NCI-H1092 treated with DMSO at 0.1 percent for 48 hours (cell line): ENCODE measurements at regions not wholly inside any gene's neighbourhood (a gene's known extent, or its start where the extent isn't known, plus 50 kb on each side); places are given as distances from the start of the nearest gene placed in this dataset.

Source experiments
- DNase-seq: peaks from one replicate; lab custom pipeline; 2025; lab: John Stamatoyannopoulos, UW

DNA sequence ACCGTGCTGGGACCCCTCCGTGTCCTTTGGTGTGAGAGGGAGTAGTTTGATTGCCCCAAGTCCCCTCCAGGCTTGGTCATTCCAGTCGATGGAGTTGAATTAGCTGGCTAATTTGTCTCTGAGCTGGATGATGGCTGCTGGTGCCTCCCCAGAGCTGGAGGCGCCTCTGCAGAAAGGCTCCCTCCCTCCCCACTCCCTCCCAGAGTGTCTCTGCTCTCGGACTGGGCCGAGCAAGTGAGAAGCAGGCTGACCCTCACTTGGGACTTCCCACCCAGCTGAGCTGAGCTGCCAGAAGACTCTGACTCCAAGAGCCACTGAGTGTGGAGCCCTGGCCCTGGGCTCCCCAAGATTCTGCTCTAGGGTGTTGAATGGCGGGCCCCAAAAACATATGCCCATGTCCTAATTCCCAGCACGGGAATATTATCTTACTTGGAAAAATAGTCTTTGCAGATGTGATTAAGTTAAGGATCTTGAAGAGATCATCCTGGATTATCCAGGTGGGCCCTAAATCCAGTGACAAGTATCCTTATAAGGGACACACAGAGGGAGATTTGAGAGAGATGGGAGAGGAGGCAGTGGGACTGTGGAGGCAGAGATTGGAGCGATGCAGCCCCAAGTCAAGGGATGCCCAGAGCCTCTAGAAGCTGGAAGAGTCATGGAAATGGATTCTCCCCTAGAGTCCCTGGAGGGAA lies 60.7 kb upstream of the TLE3 start:
- DNase-seq: no peak

GRCh38 chr15:70156671-70157271 lies 59.1 kb upstream of the TLE3 start:
- peak; percentile 58 for DNase-seq

GRCh38 chr15:70154718-70155347 lies 57.1 kb upstream of the TLE3 start:
- no peak for DNase-seq

- no peak for DNase-seq
These were observed 56.4 kb upstream of the TLE3 start for GRCh38 chr15:70153921-70154717.

DNA sequence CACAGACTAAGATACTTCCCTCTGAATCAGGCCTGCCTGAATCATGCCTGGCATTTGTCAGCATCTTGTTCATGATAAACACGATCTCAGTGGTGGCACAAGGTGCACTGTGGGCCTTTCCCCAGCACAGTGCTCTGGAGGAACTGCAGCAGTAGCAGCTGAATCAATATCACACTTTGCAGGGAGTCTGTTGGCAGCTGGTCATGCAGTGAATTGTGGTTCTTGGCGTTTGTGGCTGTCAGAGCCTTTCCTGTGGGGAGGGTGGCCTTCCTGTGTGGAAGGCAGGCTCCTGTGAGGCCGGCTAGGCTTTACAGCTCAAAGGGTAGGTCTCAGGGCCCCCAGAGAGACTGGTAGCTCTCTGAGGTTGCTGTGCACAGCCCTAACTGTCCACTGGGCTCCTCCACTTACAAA lies 54.4 kb upstream of the TLE3 start:
- DNase-seq: peak; percentile 78

DNA sequence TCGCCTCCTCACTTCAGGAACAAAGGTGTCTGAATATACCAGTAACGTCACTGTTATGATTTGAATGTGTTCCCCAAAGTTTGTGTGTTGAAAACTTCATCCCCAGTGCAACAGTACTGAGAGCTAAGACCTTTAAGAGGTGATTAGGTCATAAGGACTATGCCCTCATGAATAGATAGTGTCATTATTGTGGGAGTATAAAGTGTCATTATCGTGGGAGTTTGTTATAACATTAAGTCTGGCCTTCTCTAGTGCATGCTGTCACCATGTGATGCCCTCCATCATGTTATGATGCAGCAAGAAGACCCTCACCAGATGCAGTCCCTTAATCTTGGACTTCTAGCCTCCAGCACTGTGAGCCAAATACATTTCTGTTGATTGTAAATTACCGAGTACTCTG lies 53.7 kb upstream of the TLE3 start:
- no peak for DNase-seq

DNA sequence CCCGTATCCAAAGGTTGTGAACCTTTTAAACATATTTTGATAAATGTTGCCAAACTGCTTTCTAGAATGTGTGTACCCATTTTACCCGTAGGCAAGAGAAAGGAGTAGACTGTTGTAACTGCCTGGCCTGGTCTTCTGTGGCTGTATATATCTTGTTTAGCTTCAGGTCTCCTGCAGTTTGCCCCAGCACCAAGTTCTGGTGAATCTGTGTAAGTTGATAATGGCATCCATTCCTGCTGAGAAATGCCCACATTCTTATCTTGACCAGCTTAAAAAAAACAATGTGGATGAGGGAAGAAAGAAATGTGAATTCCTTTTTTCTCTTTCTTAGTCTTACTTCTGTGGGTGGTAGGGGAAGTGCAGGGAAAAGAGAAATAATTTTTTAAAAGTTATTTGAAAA lies 53.3 kb upstream of the TLE3 start:
- DNase-seq: no peak

DNA sequence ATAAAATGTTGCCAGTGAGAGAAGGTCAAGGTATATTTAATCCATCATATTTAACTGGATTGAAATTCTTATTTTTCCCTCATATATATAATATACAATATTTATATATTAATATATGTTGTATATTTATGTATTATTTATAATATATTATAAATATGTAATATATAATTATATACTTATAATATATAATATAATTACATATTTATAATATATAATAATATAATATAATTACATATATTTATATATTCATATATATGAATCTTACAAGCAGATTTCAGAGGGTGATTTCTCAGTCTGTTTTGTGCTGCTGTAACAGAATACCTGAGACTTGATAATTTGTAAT lies 52.7 kb upstream of the TLE3 start:
- no peak for DNase-seq

DNA sequence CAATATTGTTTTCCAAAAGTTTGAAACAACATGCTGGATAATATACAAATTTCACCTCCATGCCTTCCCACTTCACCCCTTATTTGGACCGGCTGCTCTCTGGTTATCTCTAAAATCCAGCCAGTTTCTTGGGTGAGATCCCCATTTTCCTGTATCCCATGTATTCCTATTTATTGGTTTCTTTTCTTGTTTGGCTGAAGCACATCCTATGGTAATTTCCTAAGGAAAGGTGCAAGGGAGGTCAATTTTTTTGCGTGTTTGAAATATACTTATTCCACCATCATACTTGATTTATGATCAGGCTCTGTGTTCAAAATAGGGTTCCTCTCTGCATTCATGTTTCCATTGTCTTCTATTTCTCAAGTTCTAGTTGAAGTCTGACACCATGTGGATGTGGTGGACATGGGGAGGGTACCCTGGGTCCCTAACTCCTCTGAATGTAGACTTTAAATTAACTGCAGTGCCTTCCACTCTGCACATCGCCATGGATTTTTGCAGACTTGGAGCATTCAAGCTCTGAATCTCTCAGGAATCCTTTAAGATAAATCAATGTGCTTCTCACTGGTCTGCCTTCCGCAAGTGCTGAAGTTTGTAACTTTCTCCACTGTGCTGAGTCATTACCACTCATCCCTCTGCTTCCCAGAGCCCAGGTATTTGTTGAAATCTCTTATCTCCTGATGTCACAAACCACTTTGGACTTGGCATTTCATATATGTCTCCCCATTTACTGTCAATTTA lies 52.1 kb upstream of the TLE3 start:
- DNase-seq: no peak

DNA sequence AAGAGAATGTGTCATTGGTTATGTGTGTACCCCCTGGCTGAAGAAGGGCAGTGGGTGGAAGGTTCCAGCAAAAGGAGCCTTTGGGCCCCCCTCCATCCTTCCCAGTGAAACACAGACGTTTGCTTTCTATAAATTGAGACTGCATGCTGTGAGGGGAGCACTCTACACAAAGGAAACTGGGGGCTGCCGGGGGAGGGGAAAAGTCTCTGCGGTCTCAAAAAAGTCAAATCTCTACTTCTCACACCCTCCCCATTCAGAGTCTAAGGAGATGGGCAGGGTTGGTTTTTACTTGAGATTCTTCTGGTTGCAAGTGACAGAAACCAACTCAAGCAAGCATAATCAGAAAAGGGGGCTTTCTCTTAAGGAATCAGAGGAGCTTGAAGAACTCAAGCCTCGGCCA lies 50.1 kb upstream of the TLE3 start:
- no peak for DNase-seq
